HG02884 (cell line): ENCODE measurements at regions not wholly inside any gene's neighbourhood (a gene's known extent, or its start where the extent isn't known, plus 50 kb on each side); places are given as distances from the start of the nearest gene placed in this dataset.

Experiments
- ATAC-seq: cut with Tn5 transposase; IDR thresholded peaks from one replicate; pipeline ENCODE4 v1.9.1; 2021; ENCODE audit warnings: mild to moderate bottlenecking, moderate library complexity; ENCODE audit not compliant: unreplicated experiment

GRCh38 chr12:125470838-125471783 lies 405.9 kb downstream of the AACS start:
- no peak for ATAC-seq

- no peak for ATAC-seq
Measured at GRCh38 chr12:125473501-125473900, 408.3 kb downstream of the AACS start.

- no peak for ATAC-seq
Measured at GRCh38 chr12:125487336-125487735, 422.1 kb downstream of the AACS start.

GRCh38 chr12:125491553-125491952 lies 426.3 kb downstream of the AACS start:
- ATAC-seq = no peak

- ATAC-seq = no peak
Measured at GRCh38 chr12:125492354-125493270, 427.4 kb downstream of the AACS start.

GRCh38 chr12:125493704-125494308 lies 428.6 kb downstream of the AACS start:
- ATAC-seq = no peak

- ATAC-seq = no peak
Measured at GRCh38 chr12:125503128-125503527, 437.9 kb downstream of the AACS start.

- ATAC-seq = no peak
Measured at GRCh38 chr12:125509195-125509594, 444.0 kb downstream of the AACS start.

- ATAC-seq = no peak
Measured at GRCh38 chr12:125512541-125513298, 447.5 kb downstream of the AACS start.

- ATAC-seq = no peak
Measured at GRCh38 chr12:125515887-125516286, 450.7 kb downstream of the AACS start.

GRCh38 chr12:125518074-125518473 lies 452.8 kb downstream of the AACS start:
- no peak for ATAC-seq

GRCh38 chr12:125519026-125519651 lies 453.9 kb downstream of the AACS start:
- no peak for ATAC-seq

GRCh38 chr12:125525879-125526278 lies 460.6 kb downstream of the AACS start:
- no peak for ATAC-seq

- ATAC-seq = no peak
Measured at GRCh38 chr12:125528281-125528680, 463.0 kb downstream of the AACS start.

GRCh38 chr12:125530201-125530600 lies 465.0 kb downstream of the AACS start:
- no peak for ATAC-seq

- no peak for ATAC-seq
Measured at GRCh38 chr12:125530876-125531275, 465.6 kb downstream of the AACS start.

GRCh38 chr12:125531574-125531973 lies 466.3 kb downstream of the AACS start:
- ATAC-seq = no peak

GRCh38 chr12:125533434-125534029 lies 468.3 kb downstream of the AACS start:
- peak; percentile 79 for ATAC-seq

- ATAC-seq = no peak
Measured at GRCh38 chr12:125538401-125539199, 473.4 kb downstream of the AACS start.
